H1 (cell line): ENCODE measurements at regions not wholly inside any gene's neighbourhood (a gene's known extent, or its start where the extent isn't known, plus 50 kb on each side); places are given as distances from the start of the nearest gene placed in this dataset.

Experiments
- CTCF ChIA-PET: fragments of 300-600 bp; sonication (Branson Sonifier 250); formaldehyde crosslinking; loops from one replicate; lab custom pipeline; 2021; ENCODE audit not compliant: partially characterized antibody; lab: Charles Lee
- POLR2A ChIA-PET: fragments of 300-600 bp; sonication (Branson Sonifier 250); formaldehyde crosslinking; loops from one replicate; lab custom pipeline; 2021; ENCODE audit warnings: inconsistent platforms; ENCODE audit not compliant: partially characterized antibody; lab: Charles Lee
- DNase-seq, 2 experiments: peaks; one replicate each; pipeline versions ENCODE4 v3.0.0 to v3.0.0-alpha.2; 2010 to 2022; ENCODE audit warnings: low spot score in 2 of 2, low read depth in 1 of 2, mixed read lengths in 1 of 2
- FAIRE-seq: peaks from 2 replicates; lab custom pipeline; 2011; peaks lifted over from hg19 to GRCh38; lab: Jason Lieb, UNC
- H2AFZ ChIP-seq: 2 replicates; pipeline ENCODE4 v1.8.1; 2012; ENCODE audit warnings: low read length, inconsistent platforms
- H2AK5ac ChIP-seq: 2 replicates; pipeline ENCODE4 v1.6.1; 2013; ENCODE audit warnings: low read depth, low read length
- H2BK120ac ChIP-seq: replicated peaks from 2 replicates; pipeline ENCODE3; 2013; ENCODE audit warnings: low read depth, low read length, inconsistent platforms
- H2BK12ac ChIP-seq: 2 replicates; pipeline ENCODE4 v1.6.1; 2013; ENCODE audit warnings: low read depth, low read length
- H2BK15ac ChIP-seq: 2 replicates; pipeline ENCODE4 v1.6.1; 2013; ENCODE audit warnings: low read length
- H2BK20ac ChIP-seq: 2 replicates; pipeline ENCODE4 v1.6.1; 2013; ENCODE audit warnings: low read length
- H2BK5ac ChIP-seq: 2 replicates; pipeline ENCODE4 v1.6.1; 2013; ENCODE audit warnings: low read depth, low read length
- H3K14ac ChIP-seq: 2 replicates; pipeline ENCODE4 v1.6.1; 2013; ENCODE audit warnings: inconsistent platforms; ENCODE audit not compliant: insufficient read length
- H3K18ac ChIP-seq: 2 replicates; pipeline ENCODE4 v1.6.1; 2013; ENCODE audit warnings: low read length; ENCODE audit errors: extremely low read depth
- H3K23ac ChIP-seq: 2 replicates; pipeline ENCODE4 v1.6.1; 2013; ENCODE audit warnings: inconsistent platforms; ENCODE audit not compliant: insufficient read length
- H3K23me2 ChIP-seq: 2 replicates; pipeline ENCODE4 v1.6.1; 2013; ENCODE audit warnings: low read depth, low read length
- H3K27ac ChIP-seq: 2 replicates; pipeline ENCODE4 v1.6.1; 2011; ENCODE audit warnings: low read depth, low read length, inconsistent platforms
- H3K27me3 ChIP-seq, 4 experiments: replicated peaks in 1 of 4; 1 replicate in 1 of 4; 2 replicates in 3 of 4; pipeline versions ENCODE4 v1.6.1 to v1.8.1; 2011 to 2013; ENCODE audit warnings: low read length in 3 of 4, mild to moderate bottlenecking in 3 of 4, inconsistent platforms in 2 of 4, mixed read lengths in 2 of 4, moderate library complexity in 1 of 4; ENCODE audit not compliant: control insufficient read depth in 3 of 4, insufficient read depth in 3 of 4; ENCODE audit errors: extremely low read depth in 1 of 4
- H3K36me3 ChIP-seq, 4 experiments: 2 replicates each; pipeline versions ENCODE4 v1.6.1 to v1.8.1; 2011 to 2013; ENCODE audit warnings: mild to moderate bottlenecking in 4 of 4, low read length in 3 of 4, moderate library complexity in 2 of 4, control low read depth in 1 of 4, inconsistent platforms in 1 of 4; ENCODE audit not compliant: insufficient read depth in 4 of 4, control insufficient read depth in 2 of 4
- H3K4ac ChIP-seq: replicated peaks from 2 replicates; pipeline ENCODE3; 2013; ENCODE audit warnings: low read length, low read depth, mixed read lengths, inconsistent platforms; ENCODE audit not compliant: insufficient read length
- H3K4me1 ChIP-seq, 4 experiments: replicated peaks in 1 of 4; 1 replicate in 1 of 4; 2 replicates in 3 of 4; pipeline versions ENCODE4 v1.6.1 to v1.8.1; 2011 to 2013; ENCODE audit warnings: low read length in 3 of 4, inconsistent platforms in 2 of 4, mixed read lengths in 1 of 4; ENCODE audit not compliant: insufficient read depth in 4 of 4, control insufficient read depth in 3 of 4
- H3K4me2 ChIP-seq, 2 experiments: 2 replicates each; pipeline versions ENCODE4 v1.6.1 to v1.8.1; 2011 to 2013; ENCODE audit warnings: low read depth in 2 of 2, low read length in 2 of 2, control low read depth in 1 of 2, inconsistent platforms in 1 of 2, mild to moderate bottlenecking in 1 of 2; ENCODE audit not compliant: insufficient read depth in 1 of 2
- H3K4me3 ChIP-seq, 4 experiments: fragments of 200-600, 300-600 bp in 1 of 4; sonication (generic), shearing (Covaris generic), sonication (Bioruptor Twin) in 1 of 4; 2 replicates each; pipeline versions ENCODE4 v1.5.1 to v1.8.1; 2011 to 2016; ENCODE audit warnings: low read length in 4 of 4, low read depth in 3 of 4, control low read depth in 2 of 4, inconsistent platforms in 2 of 4, mild to moderate bottlenecking in 2 of 4, mixed read lengths in 1 of 4, moderate library complexity in 1 of 4; ENCODE audit not compliant: insufficient read depth in 2 of 4; ENCODE audit errors: extremely low read depth in 1 of 4
- H3K56ac ChIP-seq: replicated peaks from 2 replicates; pipeline ENCODE3; 2013; ENCODE audit warnings: low read depth, mild to moderate bottlenecking, mixed read lengths, low read length, inconsistent platforms; ENCODE audit not compliant: insufficient read length
- H3K79me1 ChIP-seq: 2 replicates; pipeline ENCODE4 v1.6.1; 2013; ENCODE audit warnings: low read depth, low read length, control low read depth
- H3K79me2 ChIP-seq, 2 experiments: 2 replicates each; pipeline versions ENCODE4 v1.6.1 to v1.8.1; 2012 to 2013; ENCODE audit warnings: low read length in 2 of 2, mild to moderate bottlenecking in 2 of 2, inconsistent platforms in 1 of 2; ENCODE audit not compliant: insufficient read depth in 2 of 2, control insufficient read depth in 1 of 2
- H3K9ac ChIP-seq, 4 experiments: replicated peaks in 1 of 4; 1 replicate in 1 of 4; 2 replicates in 3 of 4; pipeline versions ENCODE4 v1.6.1 to v1.8.1; 2011 to 2013; ENCODE audit warnings: low read depth in 3 of 4, low read length in 3 of 4, control low read depth in 2 of 4, mild to moderate bottlenecking in 2 of 4, moderate library complexity in 2 of 4, inconsistent platforms in 1 of 4; ENCODE audit errors: extremely low read depth in 1 of 4
- H3K9me3 ChIP-seq, 2 experiments: 2 replicates each; pipeline versions ENCODE4 v1.6.1 to v1.8.1; 2012 to 2013; ENCODE audit warnings: mild to moderate bottlenecking in 2 of 2, moderate library complexity in 2 of 2, control low read depth in 1 of 2, inconsistent platforms in 1 of 2, low read depth in 1 of 2, low read length in 1 of 2, mixed read lengths in 1 of 2; ENCODE audit not compliant: insufficient read depth in 2 of 2
- H4K20me1 ChIP-seq, 2 experiments: replicated peaks in 1 of 2; 2 replicates each; pipeline versions ENCODE3 to v1.8.1; 2011 to 2013; ENCODE audit warnings: inconsistent platforms in 2 of 2, low read length in 2 of 2, mild to moderate bottlenecking in 1 of 2; ENCODE audit not compliant: insufficient read depth in 2 of 2, control insufficient read depth in 1 of 2
- H4K5ac ChIP-seq: 2 replicates; pipeline ENCODE4 v1.6.1; 2013; ENCODE audit warnings: low read length, low read depth, mixed read lengths, inconsistent platforms; ENCODE audit not compliant: insufficient read length
- H4K8ac ChIP-seq: 2 replicates; pipeline ENCODE4 v1.8.0; 2013; ENCODE audit warnings: mild to moderate bottlenecking, moderate library complexity, low read length, inconsistent platforms; ENCODE audit not compliant: insufficient read depth; ENCODE audit errors: extremely low read depth
- H4K91ac ChIP-seq: replicated peaks from 2 replicates; pipeline ENCODE3; 2013; ENCODE audit warnings: low read length, mixed read lengths, inconsistent platforms; ENCODE audit not compliant: insufficient read length
- RBBP5 ChIP-seq: IDR thresholded peaks from 2 replicates; pipeline ENCODE4 v1.7.1; 2012; ENCODE audit warnings: low read depth, mild to moderate bottlenecking, inconsistent platforms, low read length, moderate library complexity, borderline replicate concordance
- TEAD4 ChIP-seq: IDR thresholded peaks from 2 replicates; pipeline ENCODE4 v1.6.1; 2012; ENCODE audit warnings: low read depth, low read length, inconsistent platforms, mixed read lengths
- WGBS, 2 experiments: shearing (Covaris generic) in 1 of 2; methylation state at CpG; one replicate each; pipeline versions ENCODE4 v1.1.6 to v1.1.7; 2013 to 2015; ENCODE audit warnings: low lambda C conversion rate in 2 of 2, mixed read lengths in 2 of 2, inconsistent platforms in 1 of 2, low coverage in 1 of 2, missing lambda C conversion rate in 1 of 2; ENCODE audit not compliant: insufficient replicate concordance in 2 of 2, insufficient coverage in 1 of 2, insufficient read length in 1 of 2; ENCODE audit errors: extremely low coverage in 1 of 2, missing lambda C conversion rate in 1 of 2; 5-methylcytosine and 5-hydroxymethylcytosine counted together

DNA sequence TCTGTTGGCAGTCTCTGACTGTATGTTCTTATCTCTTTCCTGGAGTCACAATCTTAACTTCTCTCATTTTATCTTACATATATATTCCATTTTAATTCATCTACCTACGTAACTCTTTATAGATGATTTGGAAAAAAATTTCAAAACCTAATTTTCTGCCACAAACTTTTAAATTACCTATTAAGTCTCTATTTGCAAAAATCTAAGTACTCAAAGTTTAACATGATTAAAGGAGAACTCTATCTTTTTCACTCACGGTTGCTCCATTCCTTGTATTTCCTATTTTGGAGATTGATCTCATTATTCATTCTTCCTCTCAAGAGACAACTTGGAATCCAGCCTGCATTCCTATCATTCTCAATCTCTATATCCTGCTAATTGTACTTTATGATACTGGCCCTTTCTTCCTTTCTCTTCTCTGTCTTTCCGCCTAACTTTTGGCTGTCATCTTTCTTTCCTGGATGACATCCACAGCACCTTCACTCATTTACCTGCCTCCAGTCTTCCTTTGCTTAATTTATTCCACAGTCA lies 1071.1 kb upstream of the CITED2 start:
- Histone ChIP-seq H2BK120ac (no peak overlapping the region), H3K9me3 (no peaks in the 10 kb centered on the region), H3K4me2 (no peak overlapping the region), H2BK12ac (no peak overlapping the region), H3K18ac (no peak overlapping the region), H3K56ac (no peak overlapping the region), H2AK5ac (no peak overlapping the region), H3K14ac (no peak overlapping the region), H3K9ac (no peak overlapping the region), H2AFZ (0 out of 2 replicates have a peak overlapping the region, but pooled peaks have one; percentile 20), H3K27me3 (no peaks in the 10 kb centered on the region), H4K20me1 (no peaks in the 10 kb centered on the region), H2BK20ac (no peak overlapping the region), H3K4me1 (peaks cover 0 to 4% (median 2%) of the 10 kb centered on the region in 4 experiments; a peak in 2 of 7 replicates), H3K79me1 (no peaks in the 10 kb centered on the region), H3K23ac (no peak overlapping the region), H3K27ac (no peak overlapping the region), H4K5ac (no peak overlapping the region), H3K4ac (no peak overlapping the region), H4K91ac (no peak overlapping the region), H2BK5ac (no peak overlapping the region), H3K23me2 (no peaks in the 10 kb centered on the region; the same call in 1 of the 2 replicates), H3K4me3 (no peak overlapping the region), H4K8ac (no peak overlapping the region), H2BK15ac (no peak overlapping the region), H3K36me3 (no peaks in the 10 kb centered on the region), H3K79me2 (no peaks in the 10 kb centered on the region)
- FAIRE-seq (no peak), DNase-seq (no peak)
- 68 to 100% methylated on average over 1 to 3 of the region's 3 CpGs for whole genome bisulfite sequencing, 2 experiments
- ChIA-PET CTCF (no interaction called here), POLR2A (no interaction called here)
- 0 out of 2 replicates have a peak, but pooled peaks have one; percentile 37 for TF ChIP-seq TEAD4
- TF ChIP-seq RBBP5 = no peak
